Suprapubic skin (tissue), 4 donors: ENCODE measurements at regions not wholly inside any gene's neighbourhood (a gene's known extent, or its start where the extent isn't known, plus 50 kb on each side); places are given as distances from the start of the nearest gene placed in this dataset.

Source experiments
- DNase-seq, 2 donors: peaks; one replicate each; pipeline ENCODE4 v3.0.0-alpha.2; 2019; ENCODE audit warnings: low spot score in 2 of 2
- H3K27ac ChIP-seq: fragments of 200-600 bp; sonication (generic); one replicate; pipeline ENCODE4 v1.5.1; 2019
- H3K27me3 ChIP-seq: fragments of 200-600 bp; sonication (generic); one replicate; pipeline ENCODE4 v1.5.1; 2019
- H3K36me3 ChIP-seq: fragments of 200-600 bp; sonication (generic); one replicate; pipeline ENCODE4 v1.5.1; 2019
- H3K4me1 ChIP-seq: fragments of 200-600 bp; sonication (generic); one replicate; pipeline ENCODE4 v1.5.1; 2019
- H3K4me3 ChIP-seq: fragments of 200-600 bp; sonication (generic); one replicate; pipeline ENCODE4 v1.5.1; 2019; ENCODE audit warnings: mild to moderate bottlenecking
- H3K9me3 ChIP-seq: fragments of 200-600 bp; sonication (generic); one replicate; pipeline ENCODE4 v1.5.1; 2019
- EP300 ChIP-seq: sonication (generic); formaldehyde crosslinking; IDR thresholded peaks from one replicate; pipeline ENCODE4 v1.6.1; 2017; ENCODE audit warnings: antibody characterized with exemption
- POLR2A ChIP-seq, 2 donors: fragments of 450-650 bp; IDR thresholded peaks; one replicate each; pipeline ENCODE4 v1.6.1; 2017; ENCODE audit warnings: antibody characterized with exemption in 2 of 2, mild to moderate bottlenecking in 2 of 2, moderate library complexity in 2 of 2
- POLR2AphosphoS5 ChIP-seq, 3 donors: sonication (generic); formaldehyde crosslinking; IDR thresholded peaks; one replicate each; pipeline ENCODE4 v1.6.1; 2017; ENCODE audit warnings: antibody characterized with exemption in 3 of 3
- WGBS: methylation state at CpG from one replicate; pipeline ENCODE4 v1.1.5; 2018; 5-methylcytosine and 5-hydroxymethylcytosine counted together
- TF ChIP-seq, protein P1 (sequence below), 2 donors: fragments of 200-600 bp in 1 of 2; fragments of 450-650 bp in 1 of 2; sonication (generic) in 1 of 2; IDR thresholded peaks; one replicate each; pipeline ENCODE4 v1.5.1; 2016 to 2019; ENCODE audit warnings: antibody characterized with exemption in 2 of 2, mild to moderate bottlenecking in 1 of 2, moderate library complexity in 1 of 2

DNA sequence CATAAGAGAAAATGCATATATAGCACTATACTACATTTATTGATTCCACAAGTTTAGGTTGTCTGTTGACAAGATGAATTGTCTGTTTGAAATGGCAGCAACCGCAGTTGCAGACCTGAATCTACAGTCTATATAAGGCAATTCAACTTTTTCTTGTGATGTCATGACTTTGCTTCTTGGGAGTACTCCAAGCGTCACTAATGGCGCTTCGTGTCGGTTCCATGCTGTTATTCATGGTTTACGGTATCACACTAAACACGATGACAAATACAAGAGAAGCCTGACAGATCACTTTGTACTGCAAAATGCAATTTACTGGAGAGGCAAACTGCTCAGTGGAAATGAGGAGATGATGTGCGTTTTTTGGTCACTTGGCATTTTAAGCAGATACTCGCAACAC lies 280.3 kb upstream of the TCF21 start:
- 84% methylated on average over 9 of the region's 9 CpGs for WGBS
- Histone ChIP-seq H3K9me3 (no peaks in the 10 kb centered on the region), H3K4me3 (no peak overlapping the region), H3K27me3 (peaks cover 2% of the 10 kb centered on the region), H3K36me3 (no peaks in the 10 kb centered on the region), H3K27ac (no peak overlapping the region), H3K4me1 (no peaks in the 10 kb centered on the region)
- no peak for DNase-seq
- no peak for TF ChIP-seq POLR2AphosphoS5 (IDR thresholded peaks at IDR 0.05)

DNA sequence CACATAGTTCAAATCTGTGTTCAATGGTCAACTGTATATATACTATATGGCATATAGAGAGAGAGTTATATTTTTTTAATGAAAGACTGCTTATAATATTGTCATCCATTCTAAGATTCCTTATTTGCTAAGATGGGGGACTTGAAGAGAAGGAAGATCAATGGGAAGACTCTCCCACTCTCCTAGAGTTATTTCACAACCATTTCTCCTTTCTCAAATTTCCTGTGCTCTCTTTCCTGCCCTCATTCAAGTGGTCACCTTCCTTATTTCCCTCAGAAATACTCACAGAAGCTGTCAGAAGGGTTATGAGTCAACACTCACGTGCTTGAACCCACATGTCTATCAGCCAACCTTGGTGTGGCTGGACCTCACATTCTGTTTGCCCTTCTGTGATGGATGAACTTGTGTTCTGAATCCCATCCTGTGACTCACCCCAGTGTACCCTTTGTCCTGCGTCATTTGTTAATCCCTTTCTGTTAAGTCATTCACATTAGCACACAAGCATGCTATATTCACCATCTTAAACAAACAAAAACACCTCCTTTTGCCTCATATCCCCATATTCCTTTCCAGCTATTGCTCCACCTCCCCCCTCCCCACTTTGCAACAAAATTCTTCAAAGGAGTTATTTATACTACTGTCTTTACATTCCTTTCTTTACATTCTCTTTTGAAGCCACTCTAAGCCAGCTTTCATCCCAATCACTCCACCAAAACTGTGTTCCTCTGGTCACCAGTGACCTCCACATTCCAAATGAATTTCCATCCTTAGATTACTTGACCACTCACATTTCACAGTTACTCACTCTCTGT lies 279.3 kb upstream of the TCF21 start:
- no peak for TF ChIP-seq POLR2AphosphoS5 (IDR thresholded peaks at IDR 0.05)
- TF ChIP-seq EP300, result no peak
- TF ChIP-seq POLR2A (IDR thresholded peaks at IDR 0.05), result no peak
- TF ChIP-seq, protein P1, sequence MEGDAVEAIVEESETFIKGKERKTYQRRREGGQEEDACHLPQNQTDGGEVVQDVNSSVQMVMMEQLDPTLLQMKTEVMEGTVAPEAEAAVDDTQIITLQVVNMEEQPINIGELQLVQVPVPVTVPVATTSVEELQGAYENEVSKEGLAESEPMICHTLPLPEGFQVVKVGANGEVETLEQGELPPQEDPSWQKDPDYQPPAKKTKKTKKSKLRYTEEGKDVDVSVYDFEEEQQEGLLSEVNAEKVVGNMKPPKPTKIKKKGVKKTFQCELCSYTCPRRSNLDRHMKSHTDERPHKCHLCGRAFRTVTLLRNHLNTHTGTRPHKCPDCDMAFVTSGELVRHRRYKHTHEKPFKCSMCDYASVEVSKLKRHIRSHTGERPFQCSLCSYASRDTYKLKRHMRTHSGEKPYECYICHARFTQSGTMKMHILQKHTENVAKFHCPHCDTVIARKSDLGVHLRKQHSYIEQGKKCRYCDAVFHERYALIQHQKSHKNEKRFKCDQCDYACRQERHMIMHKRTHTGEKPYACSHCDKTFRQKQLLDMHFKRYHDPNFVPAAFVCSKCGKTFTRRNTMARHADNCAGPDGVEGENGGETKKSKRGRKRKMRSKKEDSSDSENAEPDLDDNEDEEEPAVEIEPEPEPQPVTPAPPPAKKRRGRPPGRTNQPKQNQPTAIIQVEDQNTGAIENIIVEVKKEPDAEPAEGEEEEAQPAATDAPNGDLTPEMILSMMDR (IDR thresholded peaks at IDR 0.05), result no peak
- Histone ChIP-seq H3K27me3 (peaks cover 2% of the 10 kb centered on the region), H3K36me3 (no peaks in the 10 kb centered on the region), H3K27ac (no peak overlapping the region), H3K4me3 (no peak overlapping the region), H3K9me3 (no peaks in the 10 kb centered on the region), H3K4me1 (no peaks in the 10 kb centered on the region)
- WGBS, result 84% methylated on average over 2 of the region's 2 CpGs
- no peak for DNase-seq

GRCh38 chr6:133610227-133610840 lies 278.6 kb upstream of the TCF21 start:
- TF ChIP-seq, protein P1 (IDR thresholded peaks at IDR 0.05), result no peak
- TF ChIP-seq EP300 (no peak), POLR2A (IDR thresholded peaks at IDR 0.05) (no peak), POLR2AphosphoS5 (IDR thresholded peaks at IDR 0.05) (no peak)
- H3K9me3 ChIP-seq, result no peaks in the 10 kb centered on the region
- DNase-seq, result no peak
- H3K27ac ChIP-seq, result no peak overlapping the region
- WGBS, result 79% methylated on average over 2 of the region's 2 CpGs
- H3K27me3 ChIP-seq, result peaks cover 2% of the 10 kb centered on the region
- no peak overlapping the region for H3K4me3 ChIP-seq
- no peaks in the 10 kb centered on the region for H3K4me1 ChIP-seq
- H3K36me3 ChIP-seq, result no peaks in the 10 kb centered on the region

DNA sequence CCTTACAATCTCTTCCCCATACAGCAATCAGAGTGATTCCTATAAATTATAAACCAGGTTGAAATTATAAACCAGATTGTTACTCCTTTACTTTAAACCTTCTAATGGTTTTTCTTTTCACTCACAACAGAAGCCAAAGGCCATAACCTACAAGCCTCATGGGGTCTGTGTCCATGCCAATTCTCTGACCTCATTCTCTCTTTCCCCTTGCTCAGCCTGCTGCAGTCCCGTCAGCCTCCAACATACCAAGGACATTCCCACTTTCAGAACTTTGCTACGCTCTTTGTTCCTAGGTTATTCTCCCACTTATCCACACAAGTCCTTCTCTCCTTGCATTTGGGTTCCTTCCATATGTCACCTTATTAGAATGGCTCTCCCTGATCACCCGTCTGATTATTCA lies 277.9 kb upstream of the TCF21 start:
- H3K4me3 ChIP-seq, result no peak overlapping the region
- no peaks in the 10 kb centered on the region for H3K36me3 ChIP-seq
- no peak for TF ChIP-seq POLR2A (IDR thresholded peaks at IDR 0.05)
- no peak for TF ChIP-seq EP300
- TF ChIP-seq POLR2AphosphoS5 (IDR thresholded peaks at IDR 0.05), result no peak
- TF ChIP-seq, protein P1 (IDR thresholded peaks at IDR 0.05), result no peak
- DNase-seq, result no peak
- H3K9me3 ChIP-seq, result no peaks in the 10 kb centered on the region
- 83% methylated on average over 3 of the region's 3 CpGs for WGBS
- H3K4me1 ChIP-seq, result no peaks in the 10 kb centered on the region
- no peak overlapping the region for H3K27ac ChIP-seq
- peaks cover 2% of the 10 kb centered on the region for H3K27me3 ChIP-seq

GRCh38 chr6:133612459-133612858 lies 276.5 kb upstream of the TCF21 start:
- Histone ChIP-seq H3K36me3 (no peaks in the 10 kb centered on the region), H3K27ac (no peak overlapping the region), H3K9me3 (no peaks in the 10 kb centered on the region), H3K4me3 (no peak overlapping the region), H3K4me1 (no peaks in the 10 kb centered on the region), H3K27me3 (peaks cover 2% of the 10 kb centered on the region)
- no peak for DNase-seq
- TF ChIP-seq EP300, result no peak
- TF ChIP-seq, protein P1 (IDR thresholded peaks at IDR 0.05), result no peak
- TF ChIP-seq POLR2A (IDR thresholded peaks at IDR 0.05), result no peak
- TF ChIP-seq POLR2AphosphoS5 (IDR thresholded peaks at IDR 0.05), result no peak
